Stimulated activated CD8-positive, alpha-beta memory T cell treated with anti-CD3 and anti-CD28 coated beads, Interleukin-15, amount 100 ng/mL, for 1 hour (primary cell): ENCODE measurements at regions not wholly inside any gene's neighbourhood (a gene's known extent, or its start where the extent isn't known, plus 50 kb on each side); places are given as distances from the start of the nearest gene placed in this dataset.
"Not testable (repeated sequence)": the region's sequence is repeated elsewhere in the genome, so short reads cannot be mapped to it uniquely, and the experiment has no call there.

Experiments used
- DNase-seq: peaks from one replicate; pipeline ENCODE4 v3.0.0-alpha.2; 2020; ENCODE audit warnings: low read depth

GRCh38 chr1:91207691-91208090, 185.9 kb upstream of the ZNF644 start:
- not testable (repeated sequence) for DNase-seq

DNA sequence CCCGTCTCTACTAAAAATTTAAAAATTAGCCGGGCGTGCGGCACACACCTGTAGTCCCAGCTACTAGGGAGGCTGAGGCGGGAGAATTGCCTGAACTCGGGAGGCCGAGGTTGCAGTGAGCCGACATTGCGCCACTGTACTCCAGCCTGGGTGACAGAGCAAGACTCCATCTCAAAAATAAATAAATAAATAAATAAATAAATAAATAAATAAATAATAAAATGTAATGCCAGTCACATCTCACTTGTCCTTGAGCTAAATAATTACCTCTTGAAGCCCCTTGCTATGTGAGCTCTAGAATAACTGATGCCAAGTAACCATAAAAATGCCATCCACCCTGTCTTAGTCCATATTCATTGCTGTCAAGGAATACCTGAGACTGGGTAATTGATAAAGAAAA, 182.3 kb upstream of the ZNF644 start:
- not testable (repeated sequence) for DNase-seq

DNA sequence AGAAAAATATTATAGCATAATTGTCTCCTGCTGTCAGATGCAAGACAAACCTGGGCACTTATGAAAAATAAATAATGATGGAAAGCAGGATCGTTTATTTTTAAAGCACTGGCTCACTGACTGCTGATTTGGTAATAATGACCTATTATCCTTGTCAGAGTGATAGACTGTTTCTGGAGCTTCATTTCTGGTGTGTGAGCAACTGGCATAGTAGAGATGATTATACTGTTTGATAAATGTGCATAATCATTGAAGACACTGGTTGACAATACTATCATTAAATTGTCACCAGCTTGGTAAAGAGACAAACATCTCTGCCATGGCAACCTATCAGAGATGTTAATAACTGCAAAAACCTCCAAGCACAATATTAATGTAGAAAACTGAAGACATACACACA, 179.9 kb upstream of the ZNF644 start:
- no peak for DNase-seq

GRCh38 chr1:91201176-91201575, 179.3 kb upstream of the ZNF644 start:
- no peak for DNase-seq

- no peak for DNase-seq
These were observed 178.8 kb upstream of the ZNF644 start for GRCh38 chr1:91200675-91201074.

GRCh38 chr1:91199988-91200387, 178.2 kb upstream of the ZNF644 start:
- DNase-seq = no peak

- no peak for DNase-seq
These were observed 169.2 kb upstream of the ZNF644 start for GRCh38 chr1:91190996-91191395.

DNA sequence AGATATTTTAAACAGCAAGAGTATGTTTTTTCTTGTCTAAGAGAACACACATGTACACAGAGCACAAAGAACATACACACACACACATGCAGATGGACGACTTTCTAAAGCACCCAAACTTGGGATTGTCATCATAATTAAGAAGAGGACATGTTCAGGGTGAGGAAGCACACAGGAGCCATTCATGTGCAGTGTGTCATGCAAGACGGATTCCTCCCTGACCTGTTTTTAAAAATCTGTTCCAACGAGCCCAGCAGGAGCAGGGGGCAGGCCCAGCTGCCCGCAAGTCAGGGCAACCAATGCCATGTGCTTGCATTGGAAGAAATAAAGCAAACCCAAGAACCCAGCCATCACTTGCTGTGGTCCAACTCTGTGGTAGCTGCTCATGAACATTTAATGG, 167.3 kb upstream of the ZNF644 start:
- no peak for DNase-seq

GRCh38 chr1:91182807-91183206, 161.0 kb upstream of the ZNF644 start:
- not testable (repeated sequence) for DNase-seq

GRCh38 chr1:91176250-91176649, 154.4 kb upstream of the ZNF644 start:
- DNase-seq = no peak

GRCh38 chr1:91174734-91175133, 152.9 kb upstream of the ZNF644 start:
- no peak for DNase-seq

- no peak for DNase-seq
These were observed 151.6 kb upstream of the ZNF644 start for GRCh38 chr1:91173346-91173890.

- DNase-seq = no peak
These were observed 150.7 kb upstream of the ZNF644 start for GRCh38 chr1:91172541-91172940.

- DNase-seq = no peak
These were observed 150.1 kb upstream of the ZNF644 start for GRCh38 chr1:91171898-91172297.

DNA sequence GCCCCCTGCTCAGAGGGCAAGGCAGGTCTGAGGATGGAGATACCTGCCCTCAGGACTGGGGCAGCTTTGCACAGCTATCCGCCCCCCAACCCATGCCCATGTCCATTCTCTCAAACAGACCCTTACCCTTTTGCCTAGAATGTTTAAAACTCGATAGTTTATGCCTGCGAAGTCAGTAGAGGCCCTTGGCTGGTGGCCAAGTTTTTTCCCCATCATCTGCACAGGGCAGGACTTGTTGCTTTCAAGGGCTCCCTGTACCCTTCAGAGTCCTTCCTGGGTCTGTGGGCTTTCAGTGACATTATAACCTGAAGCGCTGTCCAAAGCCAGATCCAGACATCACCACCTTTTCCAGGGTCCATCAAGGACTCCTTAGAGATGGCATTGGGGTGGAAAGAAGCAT, 148.7 kb upstream of the ZNF644 start:
- DNase-seq = no peak

DNA sequence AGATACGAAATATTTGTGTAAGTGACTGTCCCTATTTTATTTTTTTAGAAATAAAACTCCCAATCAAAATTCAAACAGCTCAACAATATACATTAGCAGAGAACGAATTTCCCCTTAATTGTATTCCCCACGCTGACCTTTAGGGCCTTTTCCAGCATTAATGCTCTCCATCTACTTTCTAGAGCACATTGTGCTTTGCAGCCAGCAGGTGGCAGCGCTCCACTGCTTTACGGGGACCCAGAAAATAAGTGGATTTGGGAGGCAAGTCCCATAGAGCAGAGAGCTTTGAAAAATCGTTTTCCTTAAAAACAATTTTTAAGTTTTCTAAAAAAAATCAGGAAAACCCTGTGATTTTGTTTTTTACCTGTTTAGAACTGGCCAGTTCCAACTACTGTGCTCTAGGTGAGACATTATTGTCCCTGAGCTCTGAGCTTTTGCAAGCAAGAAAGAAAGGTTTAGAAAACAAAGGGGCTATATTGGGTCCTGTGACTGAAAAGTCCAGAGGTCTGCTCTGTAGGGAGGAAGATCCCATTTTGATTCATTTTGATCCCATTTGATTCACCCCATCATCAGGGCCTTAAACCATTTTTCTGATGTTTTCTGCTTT, 144.4 kb upstream of the ZNF644 start:
- no peak for DNase-seq

GRCh38 chr1:91165033-91165654, 143.3 kb upstream of the ZNF644 start:
- DNase-seq = peak; percentile 37

DNA sequence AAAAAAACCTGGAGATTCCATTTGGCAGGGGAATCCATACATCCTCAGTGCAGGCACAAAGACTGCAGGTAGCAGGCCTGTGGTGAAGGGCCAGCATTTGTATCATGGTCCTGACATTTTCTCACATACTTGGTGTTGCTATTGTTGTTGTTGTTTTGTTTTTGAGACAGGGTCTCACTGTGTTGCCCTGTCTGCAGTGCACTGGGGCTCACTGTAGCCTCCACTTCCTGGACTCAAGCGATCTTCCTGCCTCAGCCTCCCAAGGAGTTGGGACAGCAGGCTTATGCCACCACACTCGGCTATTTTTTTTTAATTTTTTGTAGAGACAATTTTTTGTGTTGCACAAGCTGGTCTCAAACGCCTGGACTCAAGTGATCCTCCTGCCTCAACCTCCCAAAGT, 140.8 kb upstream of the ZNF644 start:
- DNase-seq = no peak

DNA sequence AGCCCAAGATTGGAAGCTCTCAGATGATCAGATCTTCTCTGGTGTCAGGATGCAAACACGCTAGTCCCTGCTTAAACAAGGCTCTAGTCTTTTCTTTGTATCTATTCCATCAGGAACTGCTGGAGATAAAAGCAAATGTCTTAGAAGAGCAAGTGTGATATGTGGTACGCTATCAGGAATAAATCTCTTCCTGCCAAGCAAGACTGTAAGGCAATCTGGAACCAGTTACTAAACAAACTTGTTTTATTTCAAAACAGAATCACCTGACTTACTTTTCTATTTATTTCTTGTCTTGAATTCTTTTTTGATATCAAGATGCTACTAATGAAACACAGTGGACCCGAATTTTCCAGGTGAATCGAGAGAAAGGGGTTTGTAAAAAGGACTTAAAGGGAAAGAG, 139.9 kb upstream of the ZNF644 start:
- DNase-seq = no peak

DNA sequence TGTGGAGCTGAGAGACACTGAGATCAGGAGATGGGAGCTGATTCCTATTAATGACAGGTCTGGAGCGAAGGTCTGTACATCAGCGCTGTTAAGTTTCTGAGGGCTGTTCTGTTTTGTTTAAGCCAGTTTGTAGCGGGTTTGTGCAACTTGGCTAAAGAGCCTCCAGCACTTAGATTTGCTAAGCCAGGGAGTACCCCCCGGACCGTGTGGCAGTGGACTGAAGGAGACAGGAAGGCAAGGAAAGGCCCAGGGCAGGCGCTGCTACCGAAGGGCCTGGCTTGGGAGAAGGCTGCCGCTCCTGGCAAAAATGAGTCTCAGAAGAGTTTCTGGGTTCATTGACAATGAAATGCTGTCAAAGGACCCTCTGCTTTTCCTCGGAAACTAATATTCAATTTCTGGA, 139.3 kb upstream of the ZNF644 start:
- DNase-seq = no peak

GRCh38 chr1:91160363-91161075, 138.7 kb upstream of the ZNF644 start:
- DNase-seq = no peak

- no peak for DNase-seq
These were observed 131.5 kb upstream of the ZNF644 start for GRCh38 chr1:91153341-91153740.

GRCh38 chr1:91152331-91152730, 130.5 kb upstream of the ZNF644 start:
- DNase-seq = no peak
